Body of pancreas (tissue), 4 donors: ENCODE measurements at regions not wholly inside any gene's neighbourhood (a gene's known extent, or its start where the extent isn't known, plus 50 kb on each side); places are given as distances from the start of the nearest gene placed in this dataset.

Source experiments
- ATAC-seq: fragments of 150-250 bp; one replicate; pipeline ENCODE4 v1.9.1; 2016
- DNase-seq, 4 donors: peaks; one replicate each; pipeline ENCODE4 v3.0.0-alpha.2; 2019
- H3K27ac ChIP-seq, 4 donors: fragments of 200-600 bp; sonication (generic); 1 replicate in 3 of 4; 2 replicates in 1 of 4; pipeline versions ENCODE4 v1.5.1 to v1.6.1; 2016 to 2019; ENCODE audit warnings: mild to moderate bottlenecking in 1 of 4, mixed read lengths in 1 of 4, moderate library complexity in 1 of 4
- H3K27me3 ChIP-seq, 2 donors: fragments of 200-600 bp; sonication (generic); one replicate each; pipeline ENCODE4 v1.6.0; 2016; ENCODE audit warnings: mild to moderate bottlenecking in 1 of 2
- H3K36me3 ChIP-seq, 2 donors: fragments of 200-600 bp; sonication (generic); replicated peaks in 1 of 2; 2 replicates each; pipeline ENCODE4 v1.5.1; 2016; ENCODE audit warnings: low read depth in 2 of 2; ENCODE audit not compliant: insufficient read depth in 1 of 2
- H3K4me1 ChIP-seq: fragments of 200-600 bp; sonication (generic); one replicate; pipeline ENCODE4 v1.6.0; 2016
- H3K4me3 ChIP-seq, 2 donors: fragments of 200-600 bp; sonication (generic); 1 replicate in 1 of 2; 2 replicates in 1 of 2; pipeline ENCODE4 v1.5.1; 2016 to 2019
- H3K9me3 ChIP-seq, 3 donors: fragments of 200-600 bp; sonication (generic); 1 replicate in 2 of 3; 2 replicates in 1 of 3; pipeline ENCODE4 v1.5.1; 2016
- CTCF ChIP-seq, 7 experiments: fragments of 450-650 bp in 4 of 7; fragments of 200-600 bp in 3 of 7; sonication (generic) in 3 of 7; IDR thresholded peaks; one replicate each; pipeline ENCODE4 v1.5.1; 2016 to 2019; ENCODE audit warnings: antibody characterized with exemption in 7 of 7
- POLR2A ChIP-seq, 3 donors: fragments of 450-650 bp; IDR thresholded peaks; one replicate each; pipeline ENCODE4 v1.6.1; 2016; ENCODE audit warnings: antibody characterized with exemption in 3 of 3, mild to moderate bottlenecking in 2 of 3
- WGBS, 2 donors: methylation state at CpG; one replicate each; pipeline ENCODE4 v1.1.5; 2017; 5-methylcytosine and 5-hydroxymethylcytosine counted together
- intact Hi-C: fragments of 100-400 bp; cut with DNase I; formaldehyde crosslinking; loops from one replicate; pipeline ENCODE4 v1.15.1; 2023

DNA sequence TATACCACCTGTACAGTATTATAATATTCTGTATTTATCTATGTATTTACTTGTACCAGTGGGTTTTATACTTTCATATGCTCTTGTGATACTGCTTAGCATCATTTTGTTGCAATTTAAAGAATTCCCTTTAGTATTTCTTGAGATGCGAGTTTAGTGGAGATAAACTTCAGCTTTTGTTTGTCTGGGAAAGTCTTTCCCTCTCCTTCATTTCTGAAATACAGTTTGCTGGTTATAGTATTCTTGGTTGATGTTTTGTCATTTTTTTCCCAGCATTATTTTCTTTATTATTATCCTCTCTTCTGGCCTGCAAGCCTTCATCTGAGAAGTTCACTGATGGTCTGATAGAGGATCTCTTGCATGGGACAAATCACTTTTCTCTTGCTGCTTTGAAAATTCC is 136.6 kb upstream of the MCHR2 start:
- Histone ChIP-seq H3K27ac (no peak overlapping the region), H3K27me3 (no peaks in the 10 kb centered on the region), H3K4me3 (no peak overlapping the region), H3K36me3 (no peaks in the 10 kb centered on the region), H3K9me3 (peaks cover 0 to 3% (median 0%) of the 10 kb centered on the region in 3 donors), H3K4me1 (no peaks in the 10 kb centered on the region)
- intact Hi-C loops: no loop called here
- TF ChIP-seq POLR2A (IDR thresholded peaks at IDR 0.05) (no peak), CTCF (IDR thresholded peaks at IDR 0.05) (no peak)
- ATAC-seq: no peak
- DNase-seq: no peak
- WGBS, 2 donors: 79 to 83% methylated on average over 1 of the region's 1 CpG

GRCh38 chr6:100126790-100127484 is 132.9 kb upstream of the MCHR2 start:
- Histone ChIP-seq H3K4me3 (no peak overlapping the region), H3K27me3 (no peaks in the 10 kb centered on the region), H3K4me1 (no peaks in the 10 kb centered on the region), H3K36me3 (no peaks in the 10 kb centered on the region), H3K9me3 (peaks cover 0 to 3% (median 0%) of the 10 kb centered on the region in 3 donors), H3K27ac (no peak overlapping the region)
- intact Hi-C loops: no loop called here
- TF ChIP-seq CTCF (IDR thresholded peaks at IDR 0.05) (no peak), POLR2A (IDR thresholded peaks at IDR 0.05) (no peak)
- WGBS, 2 donors: 50 to 57% methylated on average over 6 of the region's 6 CpGs
- DNase-seq (no peak), ATAC-seq (no peak)

- TF ChIP-seq POLR2A (IDR thresholded peaks at IDR 0.05) (no peak), CTCF (IDR thresholded peaks at IDR 0.05) (no peak)
- no peaks in the 10 kb centered on the region for H3K36me3 ChIP-seq
- DNase-seq (no peak), ATAC-seq (no peak)
- intact Hi-C loops: no loop called here
- H3K4me1 ChIP-seq: no peaks in the 10 kb centered on the region
- H3K9me3 ChIP-seq: no peaks in the 10 kb centered on the region
- no peaks in the 10 kb centered on the region for H3K27me3 ChIP-seq
- 64 to 71% methylated on average over 2 of the region's 2 CpGs for WGBS, 2 donors
- no peak overlapping the region for H3K27ac ChIP-seq
- H3K4me3 ChIP-seq: no peak overlapping the region
Observed at GRCh38 chr6:100121854-100122609, 128.0 kb upstream of the MCHR2 start.

DNA sequence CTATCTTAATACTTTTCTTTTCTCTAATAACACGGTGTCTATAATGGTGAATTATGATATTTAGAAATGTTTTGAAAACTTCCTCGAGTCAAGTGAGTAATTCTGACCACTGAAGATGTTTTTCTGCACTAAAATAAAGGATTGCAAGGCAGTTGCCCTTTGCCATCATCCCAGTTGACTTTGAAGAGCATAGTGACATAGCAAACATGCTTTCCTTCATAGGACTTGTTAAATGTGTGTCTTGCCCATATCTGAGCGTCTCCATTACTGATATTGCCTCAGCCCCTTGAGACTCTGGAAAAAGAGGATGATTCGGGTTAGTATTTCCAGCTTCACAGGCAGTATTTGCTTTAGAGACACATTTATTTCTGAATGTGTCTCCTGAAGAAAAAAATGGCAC is 125.2 kb upstream of the MCHR2 start:
- intact Hi-C loops: loop anchor here (5.0 kb wide), 1 partner anchor 358 kb away; no protein-coding TSS in a partner anchor
- H3K4me1 ChIP-seq: no peaks in the 10 kb centered on the region
- TF ChIP-seq CTCF (IDR thresholded peaks at IDR 0.05) (no peak), POLR2A (IDR thresholded peaks at IDR 0.05) (no peak)
- H3K27me3 ChIP-seq: no peaks in the 10 kb centered on the region
- DNase-seq (no peak), ATAC-seq (no peak)
- H3K27ac ChIP-seq: no peak overlapping the region
- no peak overlapping the region for H3K4me3 ChIP-seq
- 48 to 55% methylated on average over 4 of the region's 4 CpGs for WGBS, 2 donors
- H3K36me3 ChIP-seq: no peaks in the 10 kb centered on the region
- no peaks in the 10 kb centered on the region for H3K9me3 ChIP-seq
